Left ventricle myocardium inferior (tissue), 1 donor: ENCODE measurements at regions not wholly inside any gene's neighbourhood (a gene's known extent, or its start where the extent isn't known, plus 50 kb on each side); places are given as distances from the start of the nearest gene placed in this dataset.

Experiments
- DNase-seq: peaks from one replicate; pipeline ENCODE4 v3.0.0-alpha.2; 2020
- H3K27ac ChIP-seq: fragments of 200-600 bp; replicated peaks from 2 replicates; pipeline ENCODE4 v1.8.0; 2021
- H3K27me3 ChIP-seq: fragments of 200-600 bp; 2 replicates; pipeline ENCODE4 v1.8.0; 2021; ENCODE audit warnings: low read depth
- H3K36me3 ChIP-seq: fragments of 200-600 bp; 2 replicates; pipeline ENCODE4 v1.8.0; 2021
- H3K4me1 ChIP-seq: fragments of 200-600 bp; 2 replicates; pipeline ENCODE4 v1.8.0; 2021
- H3K4me3 ChIP-seq: fragments of 200-600 bp; 2 replicates; pipeline ENCODE4 v1.8.0; 2021; ENCODE audit warnings: mild to moderate bottlenecking, moderate library complexity
- H3K9me3 ChIP-seq: fragments of 200-600 bp; replicated peaks from 2 replicates; pipeline ENCODE4 v1.8.0; 2021
- intact Hi-C: fragments of 100-400 bp; cut with micrococcal nuclease; formaldehyde crosslinking; loops from one replicate; pipeline ENCODE4 v1.11.0; 2022
- TF ChIP-seq, protein P1 (sequence below): fragments of 200-600 bp; IDR thresholded peaks from 2 replicates; pipeline ENCODE4 v1.8.0; 2021; ENCODE audit warnings: antibody characterized with exemption, mild to moderate bottlenecking, borderline replicate concordance
- donor health status: DM: no; HTN: yes; CAD: no; lungs with severe emphysema.

DNA sequence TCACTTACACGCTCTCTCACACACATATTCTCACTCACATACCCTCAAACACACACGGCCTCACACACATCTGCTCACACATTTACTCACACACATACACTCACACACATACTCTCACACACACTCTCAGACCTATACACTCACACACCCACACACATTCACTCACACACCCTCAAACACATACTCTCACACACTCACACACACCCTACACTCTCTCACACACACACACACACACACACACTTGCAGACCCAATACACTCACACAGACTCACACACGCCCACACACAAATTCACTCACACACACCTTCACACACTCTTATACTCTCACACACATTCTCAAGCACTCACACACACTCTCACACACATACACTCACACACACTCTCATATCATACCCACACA is 155.5 kb upstream of the BACE2 start:
- TF ChIP-seq, protein P1, sequence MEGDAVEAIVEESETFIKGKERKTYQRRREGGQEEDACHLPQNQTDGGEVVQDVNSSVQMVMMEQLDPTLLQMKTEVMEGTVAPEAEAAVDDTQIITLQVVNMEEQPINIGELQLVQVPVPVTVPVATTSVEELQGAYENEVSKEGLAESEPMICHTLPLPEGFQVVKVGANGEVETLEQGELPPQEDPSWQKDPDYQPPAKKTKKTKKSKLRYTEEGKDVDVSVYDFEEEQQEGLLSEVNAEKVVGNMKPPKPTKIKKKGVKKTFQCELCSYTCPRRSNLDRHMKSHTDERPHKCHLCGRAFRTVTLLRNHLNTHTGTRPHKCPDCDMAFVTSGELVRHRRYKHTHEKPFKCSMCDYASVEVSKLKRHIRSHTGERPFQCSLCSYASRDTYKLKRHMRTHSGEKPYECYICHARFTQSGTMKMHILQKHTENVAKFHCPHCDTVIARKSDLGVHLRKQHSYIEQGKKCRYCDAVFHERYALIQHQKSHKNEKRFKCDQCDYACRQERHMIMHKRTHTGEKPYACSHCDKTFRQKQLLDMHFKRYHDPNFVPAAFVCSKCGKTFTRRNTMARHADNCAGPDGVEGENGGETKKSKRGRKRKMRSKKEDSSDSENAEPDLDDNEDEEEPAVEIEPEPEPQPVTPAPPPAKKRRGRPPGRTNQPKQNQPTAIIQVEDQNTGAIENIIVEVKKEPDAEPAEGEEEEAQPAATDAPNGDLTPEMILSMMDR = no peak
- Histone ChIP-seq H3K27me3 (peaks cover 40% of the 10 kb centered on the region), H3K27ac (no peak overlapping the region), H3K36me3 (no peaks in the 10 kb centered on the region), H3K4me3 (no peak overlapping the region), H3K9me3 (no peaks in the 10 kb centered on the region), H3K4me1 (no peaks in the 10 kb centered on the region)
- intact Hi-C loops = no loop called here
- no peak for DNase-seq

DNA sequence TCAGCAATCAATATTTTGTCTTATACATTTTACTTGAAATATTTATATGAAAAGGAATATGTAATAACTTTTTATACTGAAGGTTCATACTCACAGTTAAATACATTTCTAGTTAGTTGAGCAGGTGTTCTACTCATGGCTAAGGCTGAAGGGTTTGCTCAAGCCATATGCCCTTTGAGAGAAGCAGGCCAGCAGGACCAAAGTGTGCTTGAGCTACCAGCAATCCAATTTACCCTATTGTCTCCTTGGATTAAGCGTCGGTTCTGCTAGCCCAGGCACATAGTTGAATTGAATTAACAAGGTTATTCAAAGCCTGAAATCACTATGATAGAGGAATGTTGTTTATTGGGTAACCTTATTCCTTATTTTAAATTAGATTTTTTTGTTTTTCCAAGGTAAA is 151.5 kb upstream of the BACE2 start:
- TF ChIP-seq, protein P1 = no peak
- H3K36me3 ChIP-seq = no peaks in the 10 kb centered on the region
- no peak overlapping the region for H3K27ac ChIP-seq
- peaks cover 23% of the 10 kb centered on the region for H3K27me3 ChIP-seq
- DNase-seq = no peak
- H3K4me1 ChIP-seq = no peaks in the 10 kb centered on the region
- no peak overlapping the region for H3K4me3 ChIP-seq
- intact Hi-C loops = no loop called here
- peaks cover 12% of the 10 kb centered on the region for H3K9me3 ChIP-seq

DNA sequence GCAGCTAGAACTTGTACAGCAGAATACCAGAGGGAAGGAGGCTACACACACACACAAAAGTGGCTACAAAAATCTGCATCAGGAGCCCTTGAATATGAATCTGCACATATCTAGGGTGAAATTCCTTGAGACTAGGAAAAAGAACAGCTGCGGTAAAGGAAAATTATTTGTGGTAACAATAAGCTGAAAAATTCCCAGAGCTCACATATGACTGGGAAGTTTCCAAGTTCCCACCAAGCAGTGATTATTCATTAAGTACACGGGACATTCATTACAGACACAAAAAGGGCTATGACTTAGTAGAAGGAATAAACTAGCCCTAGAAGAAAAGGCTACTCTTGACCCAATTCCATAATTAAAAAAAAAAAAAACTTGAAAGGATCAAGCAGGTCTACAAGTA is 149.5 kb upstream of the BACE2 start:
- Histone ChIP-seq H3K4me1 (no peaks in the 10 kb centered on the region), H3K36me3 (no peaks in the 10 kb centered on the region), H3K4me3 (no peak overlapping the region), H3K27ac (no peak overlapping the region), H3K27me3 (peaks cover 31% of the 10 kb centered on the region), H3K9me3 (peaks cover 12% of the 10 kb centered on the region)
- DNase-seq = no peak
- TF ChIP-seq, protein P1 = no peak
- intact Hi-C loops = no loop called here

DNA sequence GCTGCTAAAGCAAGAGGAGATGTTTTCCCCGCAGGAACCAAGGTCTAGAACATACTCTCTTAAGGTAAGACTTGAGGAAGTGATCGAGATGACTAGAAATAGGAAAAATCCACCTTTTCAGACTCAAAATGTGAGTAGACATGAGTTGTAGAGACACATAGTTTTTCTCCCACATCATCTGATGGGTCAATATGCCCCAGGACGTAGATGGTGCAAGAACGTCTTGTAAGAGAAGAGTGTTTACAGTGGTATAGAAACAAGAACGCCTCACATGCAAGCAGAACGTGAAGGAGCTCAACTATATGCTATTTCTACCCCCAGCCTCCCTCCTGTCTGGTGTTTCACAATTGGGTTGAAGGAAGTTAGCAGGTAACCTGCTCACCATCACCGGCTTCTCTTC is 144.0 kb upstream of the BACE2 start:
- H3K27ac ChIP-seq = no peak overlapping the region
- peaks cover 29% of the 10 kb centered on the region for H3K27me3 ChIP-seq
- H3K4me3 ChIP-seq = no peak overlapping the region
- H3K36me3 ChIP-seq = no peaks in the 10 kb centered on the region
- TF ChIP-seq, protein P1 = no peak
- DNase-seq = no peak
- H3K4me1 ChIP-seq = no peaks in the 10 kb centered on the region
- H3K9me3 ChIP-seq = peaks cover 3% of the 10 kb centered on the region
- intact Hi-C loops = no loop called here

DNA sequence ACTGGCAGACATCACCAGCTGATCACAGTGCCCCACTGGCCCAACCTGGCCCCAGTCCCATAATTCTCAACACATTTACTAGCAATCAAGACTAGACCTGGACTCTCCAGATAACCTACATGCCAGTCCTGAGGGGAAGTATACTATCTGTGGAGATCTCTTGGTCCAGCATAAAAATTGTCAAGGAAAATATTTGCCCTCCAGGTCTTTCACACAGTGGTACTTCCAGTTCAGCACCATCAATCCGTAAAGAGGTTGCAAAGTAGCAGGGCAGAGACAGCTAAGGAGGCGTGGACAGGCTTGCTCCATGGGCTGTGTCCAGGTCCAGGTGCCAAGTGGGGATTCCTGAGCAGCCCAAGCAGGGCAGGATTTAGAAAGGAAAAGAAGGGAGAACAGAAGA is 143.6 kb upstream of the BACE2 start:
- no peaks in the 10 kb centered on the region for H3K9me3 ChIP-seq
- intact Hi-C loops = no loop called here

More for the DNA sequence above, 143.6 kb upstream of the BACE2 start:
- Histone ChIP-seq H3K4me3 (no peak overlapping the region), H3K4me1 (no peaks in the 10 kb centered on the region), H3K27me3 (peaks cover 29% of the 10 kb centered on the region), H3K27ac (no peak overlapping the region), H3K36me3 (no peaks in the 10 kb centered on the region)
- no peak for DNase-seq
- TF ChIP-seq, protein P1 = no peak
